AML-193 (cell line): ENCODE measurements at regions not wholly inside any gene's neighbourhood (a gene's known extent, or its start where the extent isn't known, plus 50 kb on each side); places are given as distances from the start of the nearest gene placed in this dataset.

Source experiments
- DNase-seq, 2 experiments: peaks; one replicate each; lab custom pipeline; 2025; lab: John Stamatoyannopoulos, UW

DNA sequence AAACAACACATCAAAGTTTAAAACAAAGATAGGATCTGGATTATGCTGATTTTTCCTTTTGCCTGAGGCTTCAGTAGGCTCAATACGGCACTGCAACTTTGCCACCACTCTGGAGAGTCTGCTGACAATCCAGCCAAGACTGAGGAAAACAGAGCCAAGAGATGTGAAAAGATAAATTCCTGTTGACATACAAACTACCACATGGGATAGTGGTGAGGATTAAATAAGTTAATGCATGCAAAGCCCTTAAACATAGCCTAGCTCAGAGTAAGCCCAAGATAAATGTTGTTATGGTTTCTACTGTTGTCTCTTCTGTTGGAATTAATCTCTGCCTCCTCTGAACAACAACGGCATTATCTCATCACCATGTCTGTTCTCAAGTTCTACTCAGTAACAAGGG is 245.9 kb upstream of the LMCD1 start:
- DNase-seq = no peak

DNA sequence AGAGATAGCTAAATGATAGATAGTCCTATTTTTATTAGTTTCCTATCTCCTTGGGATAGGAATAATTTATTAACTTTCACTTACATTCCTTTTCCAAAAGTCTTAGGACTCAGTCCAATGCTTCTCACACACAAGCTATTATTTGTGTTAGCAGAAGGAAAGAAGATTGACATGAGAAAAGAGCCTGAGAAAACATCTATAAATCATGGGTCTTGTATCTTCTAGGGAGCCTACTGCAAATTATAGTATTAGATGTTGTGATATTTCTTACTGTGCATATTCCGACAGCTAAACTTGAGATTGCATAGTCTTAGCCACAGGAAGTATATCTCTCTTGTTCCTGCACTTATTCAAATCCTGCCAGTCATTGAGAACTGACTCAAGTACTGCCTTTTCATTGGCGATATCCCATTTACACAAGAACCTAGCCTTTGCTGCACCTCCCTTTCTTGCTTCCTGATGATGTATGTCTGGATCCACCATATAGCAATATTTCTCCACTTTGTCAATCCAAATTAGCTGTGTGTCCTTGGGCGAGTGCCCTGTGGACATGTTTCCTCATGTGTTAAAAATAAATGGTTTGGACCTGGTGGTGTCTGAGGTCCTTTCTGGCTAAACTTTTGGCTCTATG is 245.1 kb upstream of the LMCD1 start:
- DNase-seq = no peak

DNA sequence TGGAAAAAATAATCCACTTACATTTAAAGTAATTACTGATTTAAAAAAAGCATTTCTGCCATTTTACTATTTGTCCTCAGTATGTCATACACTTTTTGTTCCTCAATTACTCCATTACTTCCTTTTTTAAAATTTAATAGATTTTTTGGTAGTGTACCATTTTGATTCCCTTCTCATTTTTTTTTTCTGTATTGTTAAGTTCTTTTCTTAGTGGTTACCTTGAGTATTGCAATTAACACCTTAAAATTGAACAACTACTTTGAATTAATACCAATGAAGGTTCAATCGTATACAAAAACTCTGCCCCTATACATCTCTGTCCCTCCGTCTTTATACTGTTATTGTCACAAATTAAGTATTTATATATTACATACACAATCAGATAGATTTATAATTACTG is 240.6 kb upstream of the LMCD1 start:
- no peak for DNase-seq

DNA sequence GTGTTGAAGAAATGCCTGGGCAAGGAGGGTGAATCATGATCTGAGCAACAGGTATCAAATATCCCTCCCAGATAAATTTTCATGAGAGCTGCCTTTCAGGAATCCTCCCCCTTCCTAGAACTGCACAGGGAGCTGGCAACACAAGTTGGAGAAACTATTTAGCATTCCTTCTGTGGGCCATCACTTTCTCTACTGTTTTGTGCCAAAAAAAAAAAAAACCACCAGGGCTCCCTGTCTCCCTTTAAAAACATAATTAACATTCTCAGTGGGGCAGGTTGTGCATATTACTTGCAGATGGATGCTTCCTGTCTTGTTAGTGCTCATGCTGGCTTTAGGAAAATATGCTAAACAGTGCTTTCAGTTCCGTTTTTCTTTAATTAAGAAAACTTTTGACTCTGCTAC is 234.9 kb upstream of the LMCD1 start:
- DNase-seq = no peak

DNA sequence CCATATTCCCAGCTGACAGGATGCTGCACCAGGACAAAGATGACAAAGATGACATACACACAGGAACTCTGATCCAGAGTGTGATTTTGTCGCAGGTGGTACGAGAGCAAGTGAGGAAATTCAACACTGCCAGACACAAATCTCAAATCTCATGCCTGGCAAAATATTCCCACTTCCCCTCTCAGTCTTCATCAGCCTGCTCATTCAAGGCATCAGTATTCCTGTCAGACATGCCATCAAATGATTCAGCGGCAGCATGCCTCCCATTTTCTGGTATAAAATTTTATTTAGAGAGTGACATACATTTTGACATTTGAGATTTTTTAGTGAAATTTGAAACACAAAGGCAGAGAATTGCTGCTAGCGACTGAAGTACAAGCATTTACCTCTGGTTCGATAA is 228.1 kb upstream of the LMCD1 start:
- DNase-seq = no peak

DNA sequence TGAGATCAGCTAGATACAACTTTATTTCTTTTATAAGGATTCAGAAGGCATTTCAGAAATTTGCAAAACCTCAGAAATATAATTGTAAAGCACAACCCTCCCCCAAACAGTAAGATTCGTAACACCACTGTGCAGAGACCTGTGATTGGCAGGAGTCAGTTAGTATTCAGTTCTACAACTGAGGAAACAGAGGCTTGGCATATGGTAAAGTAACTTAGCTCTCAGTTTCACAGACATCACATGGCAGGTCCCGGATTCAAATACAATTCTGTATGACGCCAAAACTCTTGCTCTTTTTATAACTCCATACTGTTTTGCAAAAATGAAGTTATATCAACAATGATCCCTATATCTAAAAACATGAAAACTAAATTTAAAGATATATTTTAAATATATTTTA is 225.6 kb upstream of the LMCD1 start:
- DNase-seq = no peak

DNA sequence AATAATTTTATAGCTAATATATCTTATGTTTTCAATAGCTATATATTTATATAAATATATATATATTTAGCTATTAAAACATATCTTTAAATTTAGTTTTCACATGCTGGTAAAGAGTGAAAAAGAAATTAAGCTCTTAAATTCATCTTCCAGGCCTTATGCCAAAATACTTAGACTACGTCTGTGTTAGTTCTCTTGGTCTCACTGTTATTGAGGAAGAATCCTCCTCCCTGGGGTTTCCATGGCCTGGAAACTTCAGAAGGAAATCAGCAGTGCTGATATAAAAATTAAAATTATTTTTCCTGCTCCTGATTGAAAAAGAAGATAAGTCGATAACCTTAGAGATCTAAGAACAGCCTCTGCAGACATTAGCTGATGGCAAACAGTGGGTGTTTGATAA is 225.1 kb upstream of the LMCD1 start:
- no peak for DNase-seq

DNA sequence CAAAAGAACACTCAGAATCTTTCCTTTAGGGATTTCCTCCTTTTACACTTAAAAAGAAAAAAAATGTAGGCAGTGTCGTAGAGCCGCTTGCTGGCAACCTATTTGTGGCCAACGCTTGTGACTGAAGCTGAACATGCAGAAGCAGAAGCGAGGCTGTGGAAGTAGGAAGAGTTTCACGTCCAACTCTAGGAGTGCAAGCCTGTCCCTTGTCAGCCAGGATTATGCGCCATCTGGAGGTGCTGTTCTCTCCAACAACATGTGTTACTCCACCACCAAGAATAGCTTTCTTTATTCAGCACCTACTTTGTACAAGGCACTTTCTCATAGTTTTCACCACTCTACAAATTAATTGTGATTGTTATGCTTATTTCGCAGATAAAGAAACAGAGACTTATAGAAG is 223.2 kb upstream of the LMCD1 start:
- no peak for DNase-seq

DNA sequence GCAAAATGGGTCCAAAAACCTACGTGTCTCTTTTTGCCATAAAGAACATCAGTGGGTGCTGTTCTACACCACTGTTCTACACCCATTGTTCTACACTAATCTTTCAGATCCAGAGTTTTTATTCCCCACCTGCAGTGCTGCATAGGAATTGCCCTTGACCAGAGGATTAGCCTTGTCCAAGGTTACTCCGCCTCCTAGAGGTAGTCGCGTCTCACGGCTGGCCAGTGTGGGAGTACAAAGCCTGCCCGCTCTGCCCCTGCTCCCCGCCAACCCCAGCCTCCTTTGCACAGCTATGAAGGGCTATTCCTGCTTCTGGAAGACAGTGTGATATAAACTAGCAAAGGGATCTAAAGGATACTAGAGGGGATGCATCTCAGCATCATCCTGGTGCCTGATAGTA is 222.1 kb upstream of the LMCD1 start:
- no peak for DNase-seq

DNA sequence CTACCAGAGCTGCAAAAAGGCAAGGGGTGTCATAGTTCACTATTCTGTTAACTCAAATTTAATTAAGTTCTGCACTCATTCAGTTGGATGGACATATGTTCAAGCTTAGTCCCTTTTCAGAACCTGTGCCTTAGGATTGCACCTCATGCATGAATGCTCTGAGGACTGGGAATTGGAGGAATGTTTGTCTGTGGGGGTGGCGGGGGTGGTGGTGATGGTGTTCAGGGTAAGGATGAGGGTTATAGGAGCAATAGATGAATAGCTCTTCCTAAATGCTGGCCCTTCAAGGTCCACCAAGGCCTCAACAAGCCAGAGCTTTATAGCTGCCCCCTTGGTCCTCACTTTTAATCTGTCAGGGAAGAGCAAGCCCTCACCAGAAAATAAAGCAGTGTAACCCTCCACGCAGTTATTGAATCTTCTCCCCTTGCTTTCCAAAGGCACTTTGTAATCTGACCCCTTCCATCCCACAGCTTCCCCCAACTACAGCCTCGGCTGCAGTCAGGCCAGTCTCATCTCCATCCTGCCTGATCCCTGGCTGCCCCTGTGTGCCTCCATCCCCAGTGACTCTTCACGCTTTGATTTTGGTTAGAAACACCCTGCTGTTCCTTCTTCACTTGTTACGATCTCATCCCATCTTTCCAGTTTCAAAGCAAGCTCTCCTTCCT is 221.6 kb upstream of the LMCD1 start:
- no peak for DNase-seq

DNA sequence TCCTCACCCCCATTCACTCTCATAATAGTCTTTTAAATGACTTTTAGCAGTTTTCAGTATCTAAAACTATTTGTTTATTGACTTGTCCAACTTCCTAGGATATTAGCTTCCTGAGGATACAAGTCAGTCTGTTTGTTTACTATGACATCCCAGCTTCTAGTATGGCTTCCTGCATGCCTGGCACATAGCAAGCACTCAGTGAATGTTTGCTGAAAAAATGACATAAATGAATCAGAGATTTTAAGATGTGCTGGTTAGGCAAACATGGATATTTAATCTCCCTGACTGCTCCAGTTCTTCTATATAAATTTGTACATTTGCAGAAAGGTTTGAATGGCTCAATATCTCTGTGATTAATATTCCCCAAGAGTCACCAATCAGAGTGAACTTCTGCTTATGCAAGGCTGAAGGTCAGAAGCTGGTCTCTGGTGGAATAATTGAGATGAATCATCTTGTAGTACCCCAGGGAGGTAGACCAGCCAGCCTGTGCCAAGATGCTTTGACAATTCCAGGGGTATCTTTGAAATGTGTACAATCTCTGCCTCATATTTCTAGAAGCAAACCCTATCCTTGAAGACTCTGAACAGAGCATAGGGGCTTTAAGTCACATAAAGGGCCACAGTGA is 219.0 kb upstream of the LMCD1 start:
- DNase-seq = no peak

DNA sequence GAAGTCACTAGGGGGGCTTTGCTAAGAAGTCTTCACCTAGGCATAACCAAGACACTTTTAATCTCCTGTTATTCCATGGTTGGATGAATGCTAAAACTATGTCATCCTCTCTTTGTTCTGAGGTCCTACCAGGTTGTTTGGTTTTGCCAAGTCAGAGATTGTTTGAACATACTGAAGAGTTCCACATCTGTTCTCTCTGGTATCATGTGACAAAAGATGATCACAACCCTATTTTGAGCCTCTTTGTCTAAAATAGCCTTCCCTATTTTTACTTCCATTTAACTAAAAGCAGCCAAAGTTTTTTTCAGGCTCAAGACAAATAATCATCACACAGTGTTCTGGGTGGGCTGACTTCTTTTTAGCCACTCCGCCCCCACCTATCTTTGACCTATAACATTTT is 218.4 kb upstream of the LMCD1 start:
- DNase-seq = no peak

DNA sequence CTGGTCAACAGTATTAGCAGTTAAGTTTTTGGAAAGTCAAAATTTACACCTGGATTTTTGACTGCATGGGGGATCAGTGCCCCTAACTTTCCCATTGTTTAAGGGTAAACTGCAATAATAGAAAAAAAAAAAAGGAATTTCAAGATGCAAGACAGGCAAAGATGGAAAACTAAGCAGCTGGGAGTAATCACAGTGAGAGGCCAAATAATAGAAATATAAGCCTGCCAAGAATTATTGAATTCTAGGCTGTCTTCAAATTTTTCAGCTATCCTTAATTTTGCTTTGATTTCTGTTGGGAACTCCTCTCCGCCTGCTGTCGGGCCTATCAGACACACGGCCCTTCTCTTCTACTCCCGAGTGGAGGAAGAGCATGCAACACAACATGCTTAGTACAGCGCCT is 215.5 kb upstream of the LMCD1 start:
- no peak for DNase-seq

DNA sequence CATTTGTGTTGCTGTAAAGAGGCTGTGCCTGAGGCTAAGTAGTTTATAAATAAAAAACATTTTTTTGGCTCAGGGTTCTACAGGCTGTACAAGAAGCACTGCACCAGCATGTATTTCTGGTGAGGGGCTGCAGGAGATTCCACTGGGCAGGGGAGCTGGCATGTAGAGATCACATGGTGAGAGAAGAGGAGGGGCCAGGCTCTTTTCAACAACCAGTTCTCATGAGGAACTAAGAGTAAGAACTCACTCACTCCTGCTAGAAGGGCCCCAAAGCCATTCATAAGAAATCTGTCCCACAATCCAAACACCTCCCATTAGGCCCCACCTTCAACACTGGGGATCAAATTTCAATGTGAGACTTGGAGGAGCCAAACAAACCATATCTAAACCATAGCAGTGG is 214.9 kb upstream of the LMCD1 start:
- no peak for DNase-seq

DNA sequence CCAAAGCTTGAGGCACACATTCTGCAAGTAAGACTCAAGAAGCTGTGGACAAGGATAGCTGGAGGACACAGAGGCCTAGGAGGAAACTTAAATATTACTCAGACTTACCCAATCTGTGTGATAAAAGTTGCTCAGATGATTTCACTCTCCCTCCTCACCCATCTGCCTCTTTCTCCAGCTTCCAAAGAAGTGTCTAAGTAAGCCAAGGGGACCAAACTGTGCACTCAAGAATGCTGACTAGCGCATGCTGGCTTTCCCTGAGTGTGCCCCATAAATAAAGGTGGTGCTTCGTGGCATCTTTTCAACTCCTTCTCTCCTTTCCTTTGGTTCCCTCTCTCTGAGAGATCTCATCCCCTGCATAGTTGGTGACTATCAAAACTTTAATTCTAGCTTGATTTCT is 211.0 kb upstream of the LMCD1 start:
- DNase-seq = no peak

DNA sequence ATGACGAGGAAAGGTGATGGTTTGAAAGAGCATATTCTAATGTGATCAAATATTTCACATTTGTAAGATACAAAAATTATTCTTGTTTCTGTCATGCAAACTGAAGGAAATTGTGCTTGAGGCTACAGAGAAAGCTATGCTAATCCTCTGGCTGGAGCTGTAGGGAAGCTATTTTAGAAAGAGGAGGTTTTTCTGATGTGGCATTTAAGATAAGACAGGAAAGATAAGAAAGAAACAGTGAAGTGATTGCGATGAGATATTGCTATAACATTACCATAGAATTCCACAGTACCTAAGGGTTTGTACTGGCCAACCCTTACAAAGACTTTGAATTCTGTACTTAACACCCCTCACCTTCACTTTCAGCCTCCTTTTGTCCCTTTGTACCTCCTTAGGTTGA is 205.2 kb upstream of the LMCD1 start:
- DNase-seq = no peak

DNA sequence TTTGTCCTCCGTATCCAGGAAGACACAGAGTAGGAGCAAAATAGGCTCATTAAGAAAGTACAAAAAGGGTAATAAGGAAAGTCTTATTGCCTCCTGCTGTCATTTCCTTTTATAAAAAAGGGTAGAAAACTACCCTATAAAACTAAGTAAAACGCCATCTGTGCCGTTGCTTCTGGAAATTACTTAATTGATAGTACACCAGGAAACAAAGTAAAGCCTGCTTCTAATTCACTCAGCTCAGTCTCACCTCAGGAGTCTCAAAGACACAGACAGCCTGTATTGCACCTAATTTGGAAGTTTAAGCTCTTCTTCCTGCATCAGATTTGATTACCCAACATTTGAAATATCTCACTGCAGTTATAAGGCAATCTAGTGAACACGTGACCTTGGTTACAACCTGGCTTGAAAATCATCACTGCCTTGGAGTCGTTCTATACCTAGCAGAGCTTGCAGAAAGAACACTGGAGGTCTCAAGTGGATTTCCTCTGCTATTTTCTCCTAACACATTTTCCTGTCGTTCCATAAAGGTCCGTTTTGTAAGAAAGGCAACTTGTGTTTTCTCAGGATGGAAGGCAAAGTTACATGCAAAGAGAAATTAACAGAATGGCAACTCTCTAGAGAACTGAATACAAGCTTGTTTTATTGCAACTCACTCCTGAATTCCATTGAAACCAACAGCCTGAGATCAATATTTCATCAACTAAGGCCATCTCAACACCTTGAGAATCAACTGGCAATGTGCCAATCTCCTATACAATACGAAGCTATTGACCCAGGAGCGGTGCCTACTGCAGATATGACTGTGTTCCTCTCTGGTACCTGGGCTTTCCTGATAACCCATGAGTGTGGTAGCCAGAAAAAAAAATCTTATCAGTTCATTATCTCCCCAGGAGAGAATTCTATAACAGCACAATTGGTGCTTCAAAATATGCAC is 203.3 kb upstream of the LMCD1 start:
- no peak for DNase-seq

DNA sequence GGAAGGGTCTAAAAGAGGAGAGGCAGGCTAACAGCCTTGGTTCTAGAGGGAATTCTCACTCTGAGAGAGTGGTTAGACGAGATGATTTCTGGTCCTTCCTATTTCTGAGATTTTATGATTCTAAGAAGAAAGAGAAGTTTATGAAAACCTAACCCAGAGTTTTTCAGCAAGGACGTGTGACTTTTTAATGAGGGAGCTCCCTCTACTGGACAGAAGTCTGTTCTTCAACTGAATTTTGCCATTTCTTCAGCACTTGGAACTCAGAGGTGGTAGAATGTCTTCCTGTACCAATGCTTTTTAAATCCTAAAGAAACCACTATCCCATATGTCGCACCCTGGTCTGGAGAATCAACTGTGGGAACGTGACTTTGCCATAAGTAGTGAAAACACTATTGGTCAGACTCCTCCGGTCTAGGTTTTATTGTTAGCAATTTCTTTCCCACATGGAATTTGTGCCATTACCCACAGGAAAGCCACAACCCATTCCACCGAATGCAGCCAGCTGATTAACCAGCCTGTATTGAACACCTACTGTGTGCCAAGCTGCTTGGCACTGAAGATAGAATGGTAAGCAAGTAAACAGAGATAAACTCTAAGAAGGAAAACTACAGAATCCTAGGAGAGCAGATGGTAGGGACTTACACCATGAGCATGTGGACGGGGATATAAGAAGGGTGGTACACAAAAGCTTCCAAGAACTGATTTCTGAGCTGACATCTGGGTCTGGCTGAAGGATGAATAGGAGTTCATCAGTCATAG is 199.5 kb upstream of the LMCD1 start:
- peak; percentile 42 to 58 for DNase-seq

DNA sequence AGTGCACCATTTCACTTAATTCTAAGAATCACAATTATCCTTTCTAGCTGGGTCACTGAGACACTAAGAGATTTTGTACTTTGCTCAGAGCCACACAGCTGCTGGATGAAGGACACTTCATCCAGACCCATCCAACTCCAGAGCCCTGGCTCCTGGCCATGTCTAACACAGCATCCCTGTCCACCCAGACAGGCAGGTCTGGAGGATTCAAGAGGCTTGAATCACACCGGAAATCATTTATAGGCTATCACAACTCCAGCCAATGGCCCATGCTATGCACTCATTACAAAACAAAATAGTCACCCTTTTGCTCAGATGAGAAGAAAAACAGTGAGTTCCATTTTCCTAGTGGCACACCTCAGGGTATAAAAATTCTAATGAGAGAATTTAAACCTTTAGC is 198.2 kb upstream of the LMCD1 start:
- DNase-seq = no peak

DNA sequence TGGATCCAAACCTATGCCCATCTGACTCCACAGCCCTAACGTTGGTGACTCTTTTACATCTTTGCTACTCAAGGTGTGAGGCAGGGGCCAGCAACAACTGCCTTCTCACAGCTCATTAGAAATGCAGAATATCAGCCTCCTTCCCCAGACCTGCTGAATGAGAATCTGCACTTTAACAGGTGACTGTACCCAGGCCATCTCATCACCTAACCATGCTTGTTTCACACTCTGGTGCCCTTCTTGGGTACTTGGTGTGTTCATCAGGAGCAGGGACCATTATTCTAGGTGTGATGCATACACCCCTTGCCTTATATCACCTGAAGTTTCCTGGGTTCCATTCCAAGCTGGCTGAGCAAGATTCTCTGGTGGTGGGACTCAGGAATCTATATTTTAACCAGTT is 196.3 kb upstream of the LMCD1 start:
- no peak for DNase-seq

DNA sequence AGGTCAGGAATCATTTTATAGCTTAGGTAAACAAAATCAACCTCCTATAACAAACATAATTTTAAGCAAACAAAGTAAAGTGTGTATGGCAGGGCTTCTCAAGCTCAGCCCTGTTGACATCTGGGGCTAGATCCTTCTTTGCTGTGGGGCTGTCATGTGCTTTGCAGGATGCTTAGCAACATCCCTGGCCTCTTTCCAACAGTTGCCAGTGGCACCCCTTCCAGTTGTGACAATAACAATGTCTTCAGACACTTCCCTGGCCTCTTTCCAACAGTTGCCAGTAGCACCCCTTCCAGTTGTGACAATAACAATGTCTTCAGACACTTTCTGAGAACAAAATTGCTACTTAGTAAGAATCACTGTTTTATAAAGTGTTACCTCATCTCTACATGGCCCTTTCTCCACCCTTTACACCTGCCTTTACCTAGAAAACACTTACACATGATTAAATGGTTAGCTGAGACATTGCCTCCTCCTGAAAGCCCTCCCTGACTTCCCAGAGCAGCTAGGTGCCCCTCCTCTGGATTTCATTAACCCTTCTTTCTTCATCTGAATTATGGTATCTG is 194.0 kb upstream of the LMCD1 start:
- no peak for DNase-seq

DNA sequence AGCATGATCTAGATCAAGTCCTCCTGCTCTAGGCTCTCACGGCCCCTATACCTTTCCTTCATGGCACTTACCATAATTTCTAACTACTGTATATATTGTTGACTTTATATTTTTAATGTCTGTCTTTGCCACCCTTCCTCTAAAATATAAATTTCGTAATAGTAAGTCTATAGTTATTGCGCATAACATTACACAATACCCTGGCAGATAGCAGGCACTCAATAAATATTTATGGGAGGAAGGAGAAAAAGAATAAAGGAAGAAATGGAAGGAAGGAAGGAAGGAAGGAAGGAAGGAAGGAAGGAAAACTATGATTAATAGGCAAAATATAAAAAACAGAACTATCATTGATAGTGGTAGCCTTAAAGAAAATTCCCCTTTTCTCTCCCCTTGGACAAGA is 190.3 kb upstream of the LMCD1 start:
- no peak for DNase-seq
